Ishikawa (cell line): ENCODE measurements at regions not wholly inside any gene's neighbourhood (a gene's known extent, or its start where the extent isn't known, plus 50 kb on each side); places are given as distances from the start of the nearest gene placed in this dataset.

ENCODE experiments used
- RAD21 ChIP-seq: IDR thresholded peaks from 2 replicates; pipeline ENCODE4 v1.6.1; 2012; ENCODE audit warnings: low read depth
- TF ChIP-seq, protein P1 (sequence below): IDR thresholded peaks from 2 replicates; pipeline ENCODE4 v1.6.1; 2012; ENCODE audit warnings: low read depth, mild to moderate bottlenecking

DNA sequence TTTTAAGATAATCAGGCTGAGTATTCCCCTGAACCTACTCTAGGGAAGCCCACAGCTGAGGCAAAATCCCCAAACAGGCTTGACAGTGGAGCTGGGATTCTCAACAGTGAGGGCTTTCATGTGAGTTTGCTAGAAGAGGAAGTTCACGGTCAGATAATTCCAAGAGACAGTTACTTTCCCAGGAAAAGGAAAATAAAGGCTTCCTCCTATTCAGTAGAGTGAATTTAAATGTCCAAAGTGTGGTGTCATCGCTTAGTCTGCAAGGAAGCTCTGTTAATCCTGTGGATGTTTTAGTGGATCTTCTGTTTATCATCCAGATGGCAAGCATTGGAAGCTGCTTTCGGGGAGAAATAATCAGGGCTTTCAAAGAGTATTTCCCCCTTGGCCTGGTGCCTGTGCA is 119.8 kb downstream of the RPIA start:
- TF ChIP-seq RAD21, result no peak
- TF ChIP-seq, protein P1, sequence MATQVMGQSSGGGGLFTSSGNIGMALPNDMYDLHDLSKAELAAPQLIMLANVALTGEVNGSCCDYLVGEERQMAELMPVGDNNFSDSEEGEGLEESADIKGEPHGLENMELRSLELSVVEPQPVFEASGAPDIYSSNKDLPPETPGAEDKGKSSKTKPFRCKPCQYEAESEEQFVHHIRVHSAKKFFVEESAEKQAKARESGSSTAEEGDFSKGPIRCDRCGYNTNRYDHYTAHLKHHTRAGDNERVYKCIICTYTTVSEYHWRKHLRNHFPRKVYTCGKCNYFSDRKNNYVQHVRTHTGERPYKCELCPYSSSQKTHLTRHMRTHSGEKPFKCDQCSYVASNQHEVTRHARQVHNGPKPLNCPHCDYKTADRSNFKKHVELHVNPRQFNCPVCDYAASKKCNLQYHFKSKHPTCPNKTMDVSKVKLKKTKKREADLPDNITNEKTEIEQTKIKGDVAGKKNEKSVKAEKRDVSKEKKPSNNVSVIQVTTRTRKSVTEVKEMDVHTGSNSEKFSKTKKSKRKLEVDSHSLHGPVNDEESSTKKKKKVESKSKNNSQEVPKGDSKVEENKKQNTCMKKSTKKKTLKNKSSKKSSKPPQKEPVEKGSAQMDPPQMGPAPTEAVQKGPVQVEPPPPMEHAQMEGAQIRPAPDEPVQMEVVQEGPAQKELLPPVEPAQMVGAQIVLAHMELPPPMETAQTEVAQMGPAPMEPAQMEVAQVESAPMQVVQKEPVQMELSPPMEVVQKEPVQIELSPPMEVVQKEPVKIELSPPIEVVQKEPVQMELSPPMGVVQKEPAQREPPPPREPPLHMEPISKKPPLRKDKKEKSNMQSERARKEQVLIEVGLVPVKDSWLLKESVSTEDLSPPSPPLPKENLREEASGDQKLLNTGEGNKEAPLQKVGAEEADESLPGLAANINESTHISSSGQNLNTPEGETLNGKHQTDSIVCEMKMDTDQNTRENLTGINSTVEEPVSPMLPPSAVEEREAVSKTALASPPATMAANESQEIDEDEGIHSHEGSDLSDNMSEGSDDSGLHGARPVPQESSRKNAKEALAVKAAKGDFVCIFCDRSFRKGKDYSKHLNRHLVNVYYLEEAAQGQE, result no peak
